K562 (cell line): ENCODE measurements at regions not wholly inside any gene's neighbourhood (a gene's known extent, or its start where the extent isn't known, plus 50 kb on each side); places are given as distances from the start of the nearest gene placed in this dataset.

Experiments
- ATAC-seq: fragments of 200-7000 bp; cut with Tn5 transposase; 3 replicates; pipeline ENCODE4 v1.9.1; 2020; ENCODE audit warnings: moderate library complexity
- BruUV-seq: library from RNA; stranded (reverse); fragments of 400-500 nt; replicated peaks from 2 replicates; lab custom pipeline; 2021; lab: Mats Ljungman, UMichigan
- CTCF ChIA-PET: fragments of 300-600 bp; formaldehyde crosslinking; extraction: SDS; loops from one replicate; lab custom pipeline; 2021; ENCODE audit warnings: low intra/inter-chr PET ratio; lab: Yijun Ruan, JAX
- POLR2A ChIA-PET: fragments of 300-600, 350-650 bp; sonication (Branson Sonifier 250); formaldehyde crosslinking; extraction: SDS; loops from one replicate; lab custom pipeline; 2021; ENCODE audit warnings: antibody characterized with exemption, inconsistent platforms; lab: Yijun Ruan, JAX
- DNase-seq, 4 experiments: peaks; one replicate each; pipeline versions ENCODE4 v3.0.0 to v3.0.0-alpha.2; 2011 to 2018; ENCODE audit warnings: low spot score in 3 of 4, mixed read lengths in 3 of 4; ENCODE audit errors: extremely low read depth in 1 of 4
- FAIRE-seq: peaks from 2 replicates; lab custom pipeline; 2011; peaks lifted over from hg19 to GRCh38; lab: Jason Lieb, UNC
- H2AFZ ChIP-seq: 2 replicates; pipeline ENCODE4 v1.6.0; 2011; ENCODE audit warnings: low read depth, low read length, control low read depth, inconsistent platforms
- H3K27ac ChIP-seq: fragments of 200-600 bp; 3 replicates; pipeline ENCODE4 v1.8.0; 2011; ENCODE audit warnings: low read depth, mild to moderate bottlenecking, control low read depth, inconsistent platforms, low read length, moderate library complexity, mixed read lengths; ENCODE audit errors: extremely low read depth
- H3K27me3 ChIP-seq, 2 experiments: fragments of 300-600 bp in 1 of 2; 2 replicates in 1 of 2; 3 replicates in 1 of 2; pipeline versions ENCODE4 v1.6.0 to v1.8.0; 2011; ENCODE audit warnings: inconsistent platforms in 2 of 2, low read length in 2 of 2, mild to moderate bottlenecking in 1 of 2, mixed read lengths in 1 of 2, moderate library complexity in 1 of 2; ENCODE audit not compliant: control insufficient read depth in 2 of 2, insufficient read depth in 2 of 2
- H3K36me3 ChIP-seq: fragments of 300-600 bp; 3 replicates; pipeline ENCODE4 v1.8.0; 2011; ENCODE audit warnings: mild to moderate bottlenecking, low read length, inconsistent platforms; ENCODE audit not compliant: control insufficient read depth, insufficient read depth
- H3K4me1 ChIP-seq, 2 experiments: fragments of 200-600 bp in 1 of 2; replicated peaks in 1 of 2; 2 replicates in 1 of 2; 3 replicates in 1 of 2; pipeline versions ENCODE4 v1.5.1 to v1.8.0; 2011; ENCODE audit warnings: inconsistent platforms in 2 of 2, low read length in 2 of 2, mild to moderate bottlenecking in 1 of 2, mixed read lengths in 1 of 2, moderate library complexity in 1 of 2; ENCODE audit not compliant: control insufficient read depth in 2 of 2, insufficient read depth in 2 of 2
- H3K4me2 ChIP-seq: 2 replicates; pipeline ENCODE4 v1.6.1; 2011; ENCODE audit warnings: low read length, control low read depth, inconsistent platforms, mixed read lengths; ENCODE audit not compliant: insufficient read depth
- H3K4me3 ChIP-seq: fragments of 200-600 bp; sonication (generic), shearing (Covaris generic); 2 replicates; pipeline ENCODE4 v1.5.1; 2016; ENCODE audit warnings: control low read depth, inconsistent platforms
- H3K79me2 ChIP-seq: fragments of 200-600 bp; 3 replicates; pipeline ENCODE4 v1.8.0; 2011; ENCODE audit warnings: low read length, inconsistent platforms; ENCODE audit not compliant: control insufficient read depth, insufficient read depth
- H3K9ac ChIP-seq, 2 experiments: 2 replicates each; pipeline versions ENCODE4 v1.6.0 to v1.6.1; 2011; ENCODE audit warnings: low read depth in 2 of 2, low read length in 2 of 2, control low read depth in 1 of 2, inconsistent platforms in 1 of 2, mild to moderate bottlenecking in 1 of 2, mixed read lengths in 1 of 2; ENCODE audit not compliant: insufficient read depth in 1 of 2
- H3K9me1 ChIP-seq: one replicate; pipeline ENCODE4 v1.6.0; 2011; ENCODE audit warnings: inconsistent platforms, mild to moderate bottlenecking, low read length, moderate library complexity; ENCODE audit not compliant: control insufficient read depth, insufficient read depth
- H3K9me3 ChIP-seq: replicated peaks from 2 replicates; pipeline ENCODE4 v1.5.1; 2011; ENCODE audit warnings: low read depth, low read length, inconsistent platforms; ENCODE audit not compliant: control insufficient read depth, insufficient read depth
- H4K20me1 ChIP-seq: replicated peaks from 2 replicates; pipeline ENCODE4 v1.6.1; 2011; ENCODE audit warnings: low read length, inconsistent platforms, mixed read lengths; ENCODE audit not compliant: control insufficient read depth, insufficient read depth
- AFF4 ChIP-seq: sonication (generic); formaldehyde crosslinking; IDR thresholded peaks from 2 replicates; pipeline ENCODE4 v1.8.0; 2023; ENCODE audit warnings: mild to moderate bottlenecking, missing genetic modification reagents
- BMI1 ChIP-seq: fragments of 150-350 bp; IDR thresholded peaks from 2 replicates; pipeline ENCODE4 v1.6.1; 2014; ENCODE audit warnings: low read length
- KLF10 ChIP-seq: fragments of 250-450 bp; sonication (Bioruptor Pico); IDR thresholded peaks from 2 replicates; pipeline ENCODE4 v1.6.1; 2021; ENCODE audit warnings: matching md5 sums
- MXI1 ChIP-seq: IDR thresholded peaks from 2 replicates; pipeline ENCODE4 v1.6.1; 2011; ENCODE audit warnings: low read depth, mild to moderate bottlenecking, improper control_type of control experiment, low read length
- NCOA2 ChIP-seq, 2 experiments: fragments of 450-650 bp; IDR thresholded peaks; 2 replicates each; pipeline ENCODE4 v1.6.1; 2018; ENCODE audit warnings: mild to moderate bottlenecking in 2 of 2, moderate library complexity in 1 of 2; ENCODE audit not compliant: partially characterized antibody in 2 of 2
- NFE2L1 ChIP-seq: fragments of 450-650 bp; IDR thresholded peaks from 2 replicates; pipeline ENCODE4 v1.6.1; 2016; ENCODE audit warnings: missing genetic modification characterization, low read depth, mild to moderate bottlenecking, missing compliant biosample characterization, moderate library complexity, borderline replicate concordance
- PHF21A ChIP-seq: fragments of 450-650 bp; IDR thresholded peaks from 2 replicates; pipeline ENCODE4 v1.6.1; 2017; ENCODE audit warnings: low read depth, borderline replicate concordance
- RBM14 ChIP-seq: fragments of 200-400 bp; formaldehyde crosslinking; IDR thresholded peaks from 2 replicates; pipeline ENCODE4 v1.6.1; 2018; ENCODE audit warnings: low read depth, mild to moderate bottlenecking, low read length, moderate library complexity, borderline replicate concordance; ENCODE audit not compliant: insufficient read depth
- RFX7 ChIP-seq: fragments of 250-450 bp; sonication (Bioruptor Pico); IDR thresholded peaks from 2 replicates; pipeline ENCODE4 v1.5.1; 2021; ENCODE audit warnings: mild to moderate bottlenecking
- SRSF1 ChIP-seq: fragments of 200-400 bp; formaldehyde crosslinking; IDR thresholded peaks from 2 replicates; pipeline ENCODE4 v1.6.1; 2017; ENCODE audit warnings: mild to moderate bottlenecking, low read depth, low read length, moderate library complexity
- TARDBP ChIP-seq: fragments of 450-650 bp; IDR thresholded peaks from 2 replicates; pipeline ENCODE4 v1.6.1; 2016
- WGBS: fragments of 100-300 bp; shearing (Covaris generic); methylation state at CpG from one replicate; pipeline ENCODE4 v1.1.6; 2016; ENCODE audit warnings: low coverage, mixed read lengths; ENCODE audit not compliant: insufficient coverage; ENCODE audit errors: missing lambda C conversion rate; 5-methylcytosine and 5-hydroxymethylcytosine counted together
- in situ Hi-C: fragments of 300-500 bp; cut with MboI; formaldehyde crosslinking; loops from 4 replicates; pipeline ENCODE4 v1.15.0; 2018; ENCODE audit warnings: inconsistent platforms, mixed read lengths
- intact Hi-C: fragments of 100-400 bp; cut with micrococcal nuclease; formaldehyde crosslinking; loops from 2 replicates; pipeline ENCODE4 v1.14.2; 2022
- TF ChIP-seq, protein P1 (sequence below), 2 experiments: fragments of 450-650 bp in 1 of 2; sonication (generic) in 1 of 2; formaldehyde crosslinking in 1 of 2; IDR thresholded peaks in 1 of 2; conservative IDR thresholded peaks in 1 of 2; 2 replicates each; pipeline versions ENCODE4 v1.6.1 to v1.8.1; 2016 to 2023; ENCODE audit warnings: mild to moderate bottlenecking in 2 of 2, moderate library complexity in 2 of 2, inconsistent platforms in 1 of 2, missing genetic modification reagents in 1 of 2

DNA sequence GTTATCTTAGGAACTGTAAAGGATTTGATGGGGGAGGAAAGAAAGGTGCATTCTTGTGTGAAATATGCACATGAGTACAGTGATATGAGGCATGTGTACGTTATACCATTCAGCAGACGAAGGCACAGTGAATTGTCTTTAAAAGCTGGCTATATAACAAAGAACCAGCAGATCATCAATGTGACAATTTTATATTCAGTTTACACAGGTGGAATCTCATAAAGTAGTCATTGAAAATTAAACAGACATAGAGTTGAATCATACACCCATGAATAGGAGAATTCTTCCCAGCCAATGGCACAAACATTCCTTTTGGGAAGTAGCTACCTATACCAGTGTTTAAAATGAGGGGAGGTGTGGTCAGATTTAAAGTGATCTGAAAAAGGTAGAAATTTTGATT is 470.3 kb downstream of the DSC3 start:
- no peak for FAIRE-seq
- no peak overlapping the region for H3K4me2 ChIP-seq
- CTCF ChIA-PET, result no interaction called here
- H3K4me1 ChIP-seq, result peaks cover 0 to 4% of the 10 kb centered on the region in 2 experiments; a peak in 2 of 5 replicates
- POLR2A ChIA-PET, result no interaction called here
- no peak for ATAC-seq
- no peaks in the 10 kb centered on the region for H3K9me3 ChIP-seq
- intact Hi-C loops (no loop called here), in situ Hi-C loops (no loop called here)
- DNase-seq, result no peak
- no peak overlapping the region for H2AFZ ChIP-seq
- no peaks in the 10 kb centered on the region for H3K9me1 ChIP-seq
- H3K4me3 ChIP-seq, result no peak overlapping the region
- no peaks in the 10 kb centered on the region for H3K79me2 ChIP-seq
- H3K27ac ChIP-seq, result no peak overlapping the region
- H3K27me3 ChIP-seq, result no peaks in the 10 kb centered on the region
- no peaks in the 10 kb centered on the region for H4K20me1 ChIP-seq
- no peaks in the 10 kb centered on the region for H3K36me3 ChIP-seq
- no TSS peak for BruUV-seq
- no peak overlapping the region for H3K9ac ChIP-seq
- WGBS, result 65% methylated on average over 2 of the region's 2 CpGs
- TF ChIP-seq NFE2L1 (tag) (no peak), BMI1 (no peak), RFX7 (CRISPR knock-in tag) (no peak)

GRCh38 chr18:30568333-30568732 is 474.2 kb downstream of the DSC3 start:
- H3K9ac ChIP-seq, result no peak overlapping the region; a peak in 1 of 4 replicates
- ChIA-PET POLR2A (no interaction called here), CTCF (no interaction called here)
- H2AFZ ChIP-seq, result peak overlapping the region; percentile 74
- peak; percentile 91 for ATAC-seq
- H3K4me2 ChIP-seq, result no peak overlapping the region
- H3K4me1 ChIP-seq, result peaks cover 0 to 7% of the 10 kb centered on the region in 2 experiments; a peak in 2 of 5 replicates
- intact Hi-C loops (no loop called here), in situ Hi-C loops (no loop called here)
- no peaks in the 10 kb centered on the region for H3K36me3 ChIP-seq
- H3K27ac ChIP-seq, result peak overlapping the region; percentile 47; the same call in 1 of the 3 replicates
- peak; percentile 88 for FAIRE-seq
- no peaks in the 10 kb centered on the region for H4K20me1 ChIP-seq
- no peak overlapping the region for H3K4me3 ChIP-seq
- BruUV-seq, result no TSS peak
- H3K9me3 ChIP-seq, result no peaks in the 10 kb centered on the region
- no peaks in the 10 kb centered on the region for H3K27me3 ChIP-seq
- DNase-seq, result peak; percentile 10 to 71 (median 34)
- 9% methylated on average over 5 of the region's 5 CpGs for WGBS
- H3K79me2 ChIP-seq, result no peaks in the 10 kb centered on the region
- H3K9me1 ChIP-seq, result no peaks in the 10 kb centered on the region
- TF ChIP-seq AFF4 (CRISPR knock-in tag), result no peak
- TF ChIP-seq SRSF1, result no peak
- no peak for TF ChIP-seq PHF21A
- no peak for TF ChIP-seq NCOA2 (IDR thresholded peaks at IDR 0.05; ENCODE audit: partially characterized antibody in 2 of 2)
- no peak for TF ChIP-seq TARDBP
- peak; percentile 78 for TF ChIP-seq MXI1
- no peak for TF ChIP-seq RBM14
- TF ChIP-seq KLF10 (CRISPR knock-in tag), result no peak
- TF ChIP-seq, protein P1, sequence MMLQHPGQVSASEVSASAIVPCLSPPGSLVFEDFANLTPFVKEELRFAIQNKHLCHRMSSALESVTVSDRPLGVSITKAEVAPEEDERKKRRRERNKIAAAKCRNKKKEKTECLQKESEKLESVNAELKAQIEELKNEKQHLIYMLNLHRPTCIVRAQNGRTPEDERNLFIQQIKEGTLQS (IDR thresholded peaks at IDR 0.05), result no peak
- TF ChIP-seq, protein P1 (CRISPR knock-in tag; conservative IDR thresholded peaks at IDR 0.05), result no peak
